ENCODE measurements at regions not wholly inside any gene's neighbourhood (a gene's known extent, or its start where the extent isn't known, plus 50 kb on each side); places are given as distances from the start of the nearest gene placed in this dataset.

DNA sequence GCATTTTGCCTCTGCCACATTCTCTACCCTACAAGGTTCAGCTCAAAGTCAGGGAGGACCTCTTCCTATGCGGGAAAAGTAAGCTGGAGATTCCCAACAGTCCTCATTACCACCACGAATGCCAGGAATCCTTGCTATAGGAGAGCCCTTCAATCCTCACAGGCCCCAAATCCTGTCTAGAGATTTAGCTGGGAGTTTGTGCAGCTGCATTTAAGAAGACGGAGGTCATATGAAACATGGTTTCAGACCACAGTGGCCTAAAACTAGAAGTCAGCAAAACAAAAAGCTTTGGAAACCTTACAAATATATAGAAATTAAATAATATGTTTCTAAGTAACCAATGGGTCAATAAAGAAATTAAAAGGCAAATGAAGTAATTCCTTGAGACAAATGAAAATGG is 415.3 kb upstream of the SETBP1 start:
- TF ChIP-seq, protein P1, sequence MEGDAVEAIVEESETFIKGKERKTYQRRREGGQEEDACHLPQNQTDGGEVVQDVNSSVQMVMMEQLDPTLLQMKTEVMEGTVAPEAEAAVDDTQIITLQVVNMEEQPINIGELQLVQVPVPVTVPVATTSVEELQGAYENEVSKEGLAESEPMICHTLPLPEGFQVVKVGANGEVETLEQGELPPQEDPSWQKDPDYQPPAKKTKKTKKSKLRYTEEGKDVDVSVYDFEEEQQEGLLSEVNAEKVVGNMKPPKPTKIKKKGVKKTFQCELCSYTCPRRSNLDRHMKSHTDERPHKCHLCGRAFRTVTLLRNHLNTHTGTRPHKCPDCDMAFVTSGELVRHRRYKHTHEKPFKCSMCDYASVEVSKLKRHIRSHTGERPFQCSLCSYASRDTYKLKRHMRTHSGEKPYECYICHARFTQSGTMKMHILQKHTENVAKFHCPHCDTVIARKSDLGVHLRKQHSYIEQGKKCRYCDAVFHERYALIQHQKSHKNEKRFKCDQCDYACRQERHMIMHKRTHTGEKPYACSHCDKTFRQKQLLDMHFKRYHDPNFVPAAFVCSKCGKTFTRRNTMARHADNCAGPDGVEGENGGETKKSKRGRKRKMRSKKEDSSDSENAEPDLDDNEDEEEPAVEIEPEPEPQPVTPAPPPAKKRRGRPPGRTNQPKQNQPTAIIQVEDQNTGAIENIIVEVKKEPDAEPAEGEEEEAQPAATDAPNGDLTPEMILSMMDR (conservative IDR thresholded peaks at IDR 0.05), result no peak
- TF ChIP-seq ZFX (IDR thresholded peaks at IDR 0.05), result no peak
